ENCODE measurements at regions not wholly inside any gene's neighbourhood (a gene's known extent, or its start where the extent isn't known, plus 50 kb on each side); places are given as distances from the start of the nearest gene placed in this dataset.
"Not testable (repeated sequence)": the region's sequence is repeated elsewhere in the genome, so short reads cannot be mapped to it uniquely, and the experiment has no call there.

GRCh38 chr2:167790781-167791450 is 456.5 kb downstream of the STK39 start:
- DNase-seq, result no peak

GRCh38 chr2:167790189-167790588 is 457.2 kb downstream of the STK39 start:
- no peak for DNase-seq

DNA sequence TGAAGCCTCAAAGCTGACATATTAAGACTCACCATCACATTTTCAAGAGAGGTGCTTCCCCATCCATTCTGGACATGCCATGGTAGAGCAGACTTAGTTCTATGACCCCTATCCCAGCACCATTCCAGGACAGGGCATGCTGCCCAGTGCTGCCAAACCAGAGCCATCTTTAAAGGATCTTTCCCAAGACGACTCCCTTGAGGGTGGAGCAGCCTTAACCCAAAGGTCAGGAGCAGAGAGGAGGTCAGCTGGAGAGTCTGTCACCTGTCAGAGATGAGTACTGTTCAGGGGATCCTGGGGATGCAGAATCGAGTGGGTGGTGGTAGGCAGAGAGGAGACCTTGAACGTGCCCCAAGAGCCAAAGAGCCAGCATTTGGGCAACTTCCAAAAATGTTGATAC is 459.8 kb downstream of the STK39 start:
- DNase-seq, result no peak

DNA sequence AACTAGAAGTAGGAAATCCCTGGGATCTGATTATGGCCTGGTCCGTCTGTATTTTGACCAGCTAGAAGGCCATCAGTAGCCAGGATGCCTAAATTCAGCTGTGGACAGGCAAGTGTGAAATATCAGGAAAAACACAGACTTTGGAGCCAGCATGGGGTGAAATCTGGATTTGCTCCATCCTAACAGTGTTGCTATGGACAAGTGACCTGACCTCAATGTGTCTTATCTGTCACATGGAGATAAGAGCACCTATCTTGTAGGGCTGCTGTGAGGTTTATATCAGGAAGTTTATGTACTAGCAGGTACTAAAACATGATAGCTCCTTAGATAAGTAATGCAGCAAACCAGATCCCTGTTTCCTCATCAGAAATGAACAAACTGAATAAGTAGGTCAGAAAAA is 460.4 kb downstream of the STK39 start:
- no peak for DNase-seq

GRCh38 chr2:167785606-167786216 is 461.7 kb downstream of the STK39 start:
- no peak for DNase-seq

DNA sequence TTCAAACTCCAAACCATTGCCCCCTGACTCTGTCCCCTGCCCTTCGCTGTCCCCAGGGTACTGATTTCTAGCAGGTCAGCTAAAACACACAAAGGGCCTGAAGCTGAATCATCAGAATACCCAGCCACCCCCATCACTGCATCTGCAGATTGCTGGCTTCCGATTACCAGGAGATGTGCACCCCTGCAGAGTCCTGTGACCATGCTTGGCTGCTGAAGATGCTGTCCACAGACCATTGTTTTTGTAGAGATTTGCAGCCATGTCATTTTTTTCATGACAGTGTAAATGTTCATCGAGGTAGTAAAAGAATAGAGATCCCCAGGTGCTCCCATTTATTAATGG is 463.3 kb downstream of the STK39 start:
- DNase-seq, result no peak

GRCh38 chr2:167783261-167784083 is 463.9 kb downstream of the STK39 start:
- DNase-seq, result no peak

GRCh38 chr2:167781629-167782028 is 465.8 kb downstream of the STK39 start:
- DNase-seq, result not testable (repeated sequence)

DNA sequence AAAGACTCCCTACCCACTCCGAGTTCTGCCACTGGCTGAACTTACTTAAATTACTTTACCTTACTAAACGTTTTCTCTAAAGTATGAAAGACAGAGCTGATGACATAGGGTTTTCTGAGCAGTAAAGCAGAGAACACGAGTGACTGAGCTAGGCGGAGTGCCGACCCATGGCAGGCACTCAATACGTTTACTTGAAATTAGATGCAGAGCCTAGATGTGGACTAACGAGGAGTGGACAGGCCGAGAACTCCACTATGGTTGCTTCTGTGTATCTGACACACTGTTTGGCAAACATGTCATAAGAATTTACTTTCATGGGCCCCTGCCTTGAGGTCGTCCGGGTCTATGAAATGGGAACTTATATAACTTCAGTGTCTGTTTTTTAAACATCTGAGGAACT is 471.0 kb downstream of the STK39 start:
- DNase-seq, result no peak

GRCh38 chr2:167771628-167772027 is 475.8 kb downstream of the STK39 start:
- DNase-seq, result no peak

DNA sequence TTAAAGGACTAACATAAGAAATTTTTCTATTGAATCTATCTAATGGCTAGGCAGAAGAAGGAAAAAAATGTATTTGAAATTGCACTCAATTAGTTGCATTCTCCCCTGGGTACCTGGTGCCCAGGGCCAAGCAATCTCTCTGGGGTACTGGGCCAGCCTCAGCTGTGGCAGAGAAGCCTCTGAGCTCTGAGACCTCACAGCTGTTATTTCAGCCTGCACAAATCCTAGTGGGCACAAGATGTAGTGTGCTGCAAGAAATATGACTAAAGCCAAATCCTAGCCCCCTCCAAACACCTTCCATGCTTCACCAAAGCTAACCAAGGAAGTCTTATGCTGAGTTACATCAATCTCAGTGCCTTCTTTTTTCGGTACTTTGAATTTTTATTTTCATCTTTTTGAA is 478.4 kb downstream of the STK39 start:
- no peak for DNase-seq

DNA sequence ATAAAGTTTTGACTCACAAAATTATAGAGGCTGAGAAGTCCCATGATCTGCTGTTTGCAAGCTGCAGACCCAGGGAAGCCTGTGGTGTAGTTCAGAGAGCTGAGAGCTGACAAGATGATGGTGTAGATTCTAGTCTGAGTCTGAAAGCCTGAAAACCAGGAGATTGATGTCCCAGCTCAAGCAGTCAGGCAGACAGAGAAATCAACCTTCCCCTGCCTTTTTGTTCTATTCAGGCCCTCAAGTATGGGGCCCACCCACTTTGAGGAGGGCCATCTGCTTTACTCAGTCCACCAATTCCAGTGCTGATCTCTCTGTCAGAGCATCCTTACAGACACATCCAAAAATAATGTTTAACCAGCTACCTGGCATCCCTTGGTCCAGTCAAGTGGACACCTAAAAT is 479.6 kb downstream of the STK39 start:
- no peak for DNase-seq

- peak in 1 of 2 experiments; percentile 18 for DNase-seq
Measured at GRCh38 chr2:167764772-167765341, 482.5 kb downstream of the STK39 start.

DNA sequence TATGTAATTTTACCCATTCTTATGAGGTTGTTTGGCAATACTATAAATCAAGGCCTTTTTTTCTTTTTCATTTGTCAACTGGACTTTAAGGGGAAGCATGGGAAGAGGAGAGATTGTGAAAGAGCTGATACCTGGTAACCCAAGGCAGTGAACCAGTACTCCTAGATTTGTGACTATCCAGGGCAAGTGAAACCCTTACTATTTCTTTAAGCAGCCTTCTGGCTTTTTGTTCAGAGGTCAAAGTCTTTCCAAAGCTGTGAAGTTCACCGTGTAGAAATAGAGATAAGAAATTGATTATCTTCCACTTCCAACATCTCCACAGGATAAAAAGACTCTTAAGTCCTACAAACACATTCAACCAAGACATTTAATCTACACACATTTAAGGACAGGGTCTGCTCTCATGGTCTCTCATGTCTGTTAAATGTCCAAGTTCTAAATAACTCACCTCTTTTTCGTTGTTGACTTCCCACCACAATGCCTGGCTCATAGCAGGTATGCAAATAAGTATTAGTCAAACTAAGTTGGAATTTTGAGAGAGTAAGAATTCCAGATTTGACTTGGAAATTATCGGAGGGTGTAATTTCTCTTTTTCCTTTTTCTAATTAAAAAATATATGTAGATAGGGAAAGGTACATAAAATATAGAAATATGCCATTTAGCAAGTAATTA is 485.8 kb downstream of the STK39 start:
- DNase-seq, result peak; percentile 84 to 86

DNA sequence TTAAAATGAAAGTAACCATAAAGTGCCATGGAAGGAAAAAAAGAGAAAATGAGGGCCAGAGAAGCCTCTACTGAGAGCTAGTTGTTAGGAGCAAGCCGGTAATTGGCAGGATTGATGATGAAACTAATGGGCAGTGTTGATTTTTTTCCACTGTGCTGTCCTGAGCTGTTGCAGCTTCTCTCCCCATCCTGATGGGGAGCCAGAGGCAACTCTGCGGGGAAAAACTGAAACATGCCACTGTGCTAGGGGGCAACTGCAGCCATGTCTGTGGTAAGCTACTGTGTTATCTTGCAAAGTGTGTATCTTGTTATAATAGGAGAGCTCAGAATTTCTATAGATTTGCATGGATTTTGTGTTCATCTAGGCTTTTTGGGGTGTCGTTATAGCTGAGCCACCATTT is 487.9 kb downstream of the STK39 start:
- no peak for DNase-seq

- DNase-seq, result no peak
Measured at GRCh38 chr2:167758292-167758691, 489.1 kb downstream of the STK39 start.

DNA sequence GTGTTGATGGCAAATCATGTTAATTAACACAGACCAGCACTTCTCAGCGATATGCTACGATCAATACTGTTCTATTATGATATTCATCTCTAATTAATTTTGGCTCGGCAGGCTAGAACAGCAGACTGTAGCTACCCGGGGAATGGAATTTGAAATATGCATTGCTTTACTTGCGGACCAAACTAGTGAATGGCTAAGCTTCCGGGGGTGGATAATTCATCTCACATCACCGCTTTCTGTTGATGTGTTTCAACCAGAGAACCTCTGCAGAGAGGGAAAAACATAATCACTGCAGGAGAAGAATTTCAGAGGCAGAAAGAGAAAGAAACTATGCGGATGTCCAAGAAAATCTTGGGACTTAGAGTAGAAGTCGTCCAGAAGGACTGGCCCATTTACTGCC is 490.9 kb downstream of the STK39 start:
- DNase-seq, result no peak

DNA sequence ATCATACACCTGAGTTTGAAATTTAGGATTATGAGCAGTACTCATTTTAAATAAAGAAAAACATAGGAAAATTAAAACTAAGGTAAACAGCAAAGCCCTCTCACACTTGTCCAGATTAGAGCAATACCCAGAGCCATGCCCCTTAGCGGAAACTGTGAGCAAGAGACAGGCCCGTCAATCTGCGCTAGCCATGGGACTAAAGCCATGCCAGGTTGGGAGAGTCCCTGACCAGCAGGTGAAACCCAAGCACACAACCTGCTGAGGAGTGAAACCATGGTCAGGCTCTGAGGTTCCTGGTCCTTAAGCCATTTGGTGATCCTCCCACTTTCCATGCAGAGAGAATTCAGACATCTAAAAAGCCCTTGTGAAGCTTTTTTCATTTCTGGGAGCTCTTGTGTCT is 494.3 kb downstream of the STK39 start:
- no peak for DNase-seq

DNA sequence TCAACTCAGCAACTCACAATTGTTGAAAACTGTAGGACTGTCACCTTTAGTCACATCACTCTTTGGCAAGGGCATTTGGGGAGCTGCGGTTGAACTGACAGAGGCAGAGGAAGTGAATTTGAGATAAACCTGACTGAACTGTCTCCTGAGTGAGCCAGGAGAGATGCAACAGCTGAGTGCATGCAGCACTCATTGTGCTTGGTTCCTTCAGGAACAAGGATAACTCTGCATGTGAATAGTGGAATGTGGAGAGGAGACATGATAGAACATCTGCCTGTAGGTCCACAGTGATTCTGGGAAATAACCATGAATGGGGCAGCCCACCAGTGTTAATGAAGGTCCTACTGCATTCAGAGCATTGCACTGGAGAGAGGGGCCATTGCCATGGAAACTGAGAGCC is 494.7 kb downstream of the STK39 start:
- DNase-seq, result no peak

DNA sequence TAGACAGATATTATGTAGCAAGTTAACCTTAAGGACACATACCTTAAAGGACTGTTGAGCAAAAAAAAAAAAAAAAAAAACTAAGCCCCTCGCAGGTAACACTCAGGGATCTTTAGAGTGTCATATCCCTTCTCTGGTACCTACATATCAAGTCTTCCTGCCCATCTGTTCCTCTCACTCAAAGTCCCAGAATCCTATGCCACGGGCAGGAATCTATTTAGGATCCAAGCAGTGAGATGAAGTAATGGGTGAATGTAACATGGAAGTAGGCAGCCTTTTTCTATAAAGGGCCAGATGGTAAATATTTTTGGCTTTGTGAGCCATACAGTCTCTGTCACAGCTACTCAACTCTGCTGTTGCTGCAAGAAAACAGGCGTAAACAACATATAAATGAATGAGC is 496.7 kb downstream of the STK39 start:
- no peak for DNase-seq

- no peak for DNase-seq
Measured at GRCh38 chr2:167749660-167750059, 497.7 kb downstream of the STK39 start.

DNA sequence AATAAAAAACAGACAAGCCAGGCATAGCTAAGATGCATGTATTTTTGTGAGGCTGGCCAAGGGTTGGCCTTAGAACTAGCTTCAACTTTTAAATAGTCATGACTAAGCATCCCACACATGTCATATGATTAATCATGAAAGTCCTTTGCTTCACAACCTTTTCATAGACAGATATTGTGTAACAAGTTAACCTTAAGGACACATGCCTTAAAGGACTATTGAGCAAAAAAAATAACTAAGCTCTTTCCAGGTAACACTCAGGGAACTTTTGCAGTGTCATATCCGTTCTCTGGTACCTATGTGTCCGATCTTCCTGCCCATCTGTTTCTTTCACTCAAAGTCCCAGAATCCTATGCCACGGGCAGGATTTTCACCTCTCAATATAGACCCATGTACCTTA is 498.4 kb downstream of the STK39 start:
- DNase-seq, result no peak

DNA sequence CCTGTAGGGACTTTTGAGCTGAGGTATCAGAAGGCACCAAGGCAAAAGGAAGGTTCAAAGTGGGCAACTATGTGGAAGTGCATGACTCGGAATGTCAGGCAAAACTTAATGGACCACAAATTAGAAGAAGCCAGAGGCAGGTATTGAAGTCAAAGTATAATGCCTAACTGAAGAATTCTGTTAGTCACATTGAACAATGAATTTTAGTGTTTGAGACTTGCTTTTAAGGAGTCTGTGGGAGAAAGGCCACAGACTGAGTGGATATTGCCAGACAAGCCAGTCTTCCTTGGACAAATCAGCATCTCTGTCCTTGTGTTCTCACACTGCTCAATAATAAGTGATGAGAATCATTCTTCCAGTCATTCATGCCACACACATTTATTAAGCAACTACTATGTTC is 498.9 kb downstream of the STK39 start:
- DNase-seq, result no peak
